GM18502 (cell line): ENCODE measurements at regions not wholly inside any gene's neighbourhood (a gene's known extent, or its start where the extent isn't known, plus 50 kb on each side); places are given as distances from the start of the nearest gene placed in this dataset.
"Not testable (repeated sequence)": the region's sequence is repeated elsewhere in the genome, so short reads cannot be mapped to it uniquely, and the experiment has no call there.

ENCODE experiments used
- ATAC-seq: cut with Tn5 transposase; IDR thresholded peaks from one replicate; pipeline ENCODE4 v1.9.1; 2021; ENCODE audit warnings: mild to moderate bottlenecking; ENCODE audit not compliant: unreplicated experiment, poor library complexity

DNA sequence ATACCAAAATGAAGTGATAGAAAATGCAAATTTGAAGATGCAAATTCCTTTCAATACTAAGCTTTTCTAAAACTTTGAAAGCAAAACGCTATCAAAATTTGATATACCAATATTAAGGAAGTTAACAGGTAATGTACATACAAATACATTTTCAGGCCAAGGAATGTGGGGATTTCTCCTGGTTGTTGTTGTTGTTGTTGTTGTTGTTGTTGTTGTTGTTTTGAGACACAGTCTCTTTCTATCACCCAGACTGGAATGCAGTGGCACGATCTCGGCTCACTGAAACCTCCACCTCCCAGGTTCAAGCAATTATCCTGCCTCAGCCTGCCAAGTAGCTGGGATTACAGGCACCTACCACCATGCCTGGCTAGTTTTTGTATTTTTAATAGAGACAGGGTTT lies 224.7 kb upstream of the NEBL start:
- ATAC-seq = not testable (repeated sequence)

DNA sequence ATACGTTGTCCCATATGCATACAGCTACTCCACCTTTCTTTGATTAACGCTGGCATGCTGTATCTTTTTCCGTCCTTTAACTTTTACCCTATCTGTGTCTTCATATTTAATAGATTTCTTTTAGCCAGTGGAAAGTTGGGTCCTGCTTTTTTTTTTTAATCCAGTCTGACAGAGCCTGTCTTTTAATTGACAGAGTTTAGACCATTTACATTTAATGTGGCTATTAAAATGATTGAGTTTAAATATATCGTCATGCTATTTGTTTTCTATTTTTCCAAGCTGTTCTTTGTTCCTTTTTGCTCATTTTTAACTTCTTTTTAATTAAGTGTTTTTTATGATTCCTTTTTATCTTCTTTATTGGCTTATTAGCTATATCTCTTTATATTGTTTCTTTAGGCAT lies 217.6 kb upstream of the NEBL start:
- no peak for ATAC-seq

DNA sequence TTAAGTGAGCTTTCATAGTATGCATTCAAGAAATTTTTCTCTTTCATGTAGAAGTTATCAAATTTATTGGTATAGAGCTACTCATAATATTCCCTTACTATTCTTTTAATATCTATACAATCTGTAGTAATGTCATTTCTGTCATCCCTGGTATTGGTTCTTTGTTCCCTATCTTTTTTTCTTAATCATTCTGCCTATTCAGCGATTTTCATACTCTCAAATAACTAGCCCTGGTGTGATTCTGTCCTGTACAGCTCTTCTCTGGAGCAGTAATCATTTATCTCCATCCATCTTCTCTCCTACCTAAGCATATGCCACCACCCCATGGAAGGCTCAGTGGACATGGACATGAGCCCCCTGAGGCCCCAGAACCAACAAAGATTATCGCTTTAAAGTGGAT lies 213.2 kb upstream of the NEBL start:
- ATAC-seq = no peak

DNA sequence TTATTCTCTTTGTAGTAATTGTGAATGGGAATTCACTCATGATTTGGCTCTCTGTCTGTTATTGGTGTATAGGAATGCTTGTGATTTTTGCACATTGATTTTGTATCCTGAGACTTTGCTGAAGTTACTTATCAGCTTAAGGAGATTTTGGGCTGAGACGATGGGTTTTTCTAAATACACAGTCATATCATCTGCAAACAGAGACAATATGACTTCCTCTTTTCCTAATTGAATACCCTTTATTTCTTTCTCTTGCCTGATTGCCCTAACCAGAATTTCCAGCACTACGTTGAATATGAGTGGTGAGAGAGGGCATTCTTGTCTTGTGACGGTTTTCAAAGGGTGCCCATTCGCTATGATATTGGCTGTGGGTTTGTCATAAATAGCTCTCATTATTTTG lies 209.8 kb upstream of the NEBL start:
- not testable (repeated sequence) for ATAC-seq

DNA sequence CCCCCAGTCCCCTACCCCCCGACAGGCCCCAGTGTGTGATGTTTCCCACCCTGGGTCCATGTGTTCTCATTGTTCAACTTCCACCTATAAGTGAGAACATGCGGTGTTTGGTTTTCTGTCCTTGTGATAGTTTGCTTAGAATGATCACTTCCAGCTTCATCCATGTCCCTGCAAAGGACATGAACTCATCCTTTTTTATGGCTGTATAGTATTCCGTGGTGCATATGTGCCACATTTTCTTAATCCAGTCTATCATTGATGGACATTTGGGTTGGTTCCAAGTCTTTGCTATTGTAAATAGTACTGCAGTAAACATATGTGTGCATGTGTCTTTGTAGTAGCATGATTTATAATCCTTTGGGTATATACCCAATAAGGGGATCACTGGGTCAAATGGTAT lies 208.2 kb upstream of the NEBL start:
- ATAC-seq = not testable (repeated sequence)

DNA sequence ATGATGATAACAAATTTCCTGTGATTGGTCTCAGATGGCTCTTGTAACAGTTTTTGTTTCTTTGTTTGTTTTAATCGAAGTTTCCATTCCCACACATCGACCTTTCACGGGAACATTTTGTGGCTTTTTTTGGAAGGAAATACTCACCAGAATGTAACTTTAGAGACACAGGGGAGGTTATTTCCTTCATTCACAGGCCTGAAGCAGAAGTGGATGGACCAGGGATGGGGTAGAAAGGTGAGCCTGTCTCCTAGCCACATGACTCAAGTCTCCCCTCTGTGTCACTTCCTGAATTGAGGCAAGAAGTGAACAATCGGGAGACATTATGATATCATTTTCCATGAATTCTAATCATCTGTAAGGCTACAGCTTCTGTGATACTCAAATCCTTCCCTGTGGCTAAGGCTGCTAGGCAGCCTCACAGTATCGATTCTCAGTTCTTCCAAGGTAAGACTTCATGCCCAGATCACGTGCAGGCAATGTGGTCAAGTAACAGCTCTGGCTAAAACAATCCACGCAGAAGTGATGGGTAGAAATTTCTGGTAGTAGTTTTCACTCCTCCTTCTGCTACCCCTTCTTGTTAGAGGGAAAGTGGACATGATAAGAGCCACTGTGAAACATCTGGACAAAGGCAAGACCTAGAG lies 203.9 kb upstream of the NEBL start:
- ATAC-seq = no peak

DNA sequence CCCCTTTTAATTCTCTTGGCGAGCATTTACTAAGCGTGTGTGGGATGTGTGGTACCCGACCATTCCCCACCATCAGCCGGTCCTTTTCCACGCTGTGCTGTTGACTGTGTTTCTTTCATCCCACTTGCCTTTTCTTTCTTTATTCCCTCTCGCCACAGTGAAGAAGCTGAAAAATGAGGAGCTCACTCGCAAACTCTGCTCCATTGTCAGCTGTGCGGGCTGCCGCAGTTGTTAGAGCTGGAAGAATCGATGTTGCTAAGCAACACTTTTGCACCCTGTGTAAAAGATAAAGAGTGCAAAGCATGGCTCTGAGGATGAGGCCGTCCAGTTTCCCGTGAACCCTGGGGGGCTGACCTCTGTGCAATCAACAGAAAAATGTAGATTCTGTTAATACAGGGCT lies 203.1 kb upstream of the NEBL start:
- ATAC-seq = no peak

DNA sequence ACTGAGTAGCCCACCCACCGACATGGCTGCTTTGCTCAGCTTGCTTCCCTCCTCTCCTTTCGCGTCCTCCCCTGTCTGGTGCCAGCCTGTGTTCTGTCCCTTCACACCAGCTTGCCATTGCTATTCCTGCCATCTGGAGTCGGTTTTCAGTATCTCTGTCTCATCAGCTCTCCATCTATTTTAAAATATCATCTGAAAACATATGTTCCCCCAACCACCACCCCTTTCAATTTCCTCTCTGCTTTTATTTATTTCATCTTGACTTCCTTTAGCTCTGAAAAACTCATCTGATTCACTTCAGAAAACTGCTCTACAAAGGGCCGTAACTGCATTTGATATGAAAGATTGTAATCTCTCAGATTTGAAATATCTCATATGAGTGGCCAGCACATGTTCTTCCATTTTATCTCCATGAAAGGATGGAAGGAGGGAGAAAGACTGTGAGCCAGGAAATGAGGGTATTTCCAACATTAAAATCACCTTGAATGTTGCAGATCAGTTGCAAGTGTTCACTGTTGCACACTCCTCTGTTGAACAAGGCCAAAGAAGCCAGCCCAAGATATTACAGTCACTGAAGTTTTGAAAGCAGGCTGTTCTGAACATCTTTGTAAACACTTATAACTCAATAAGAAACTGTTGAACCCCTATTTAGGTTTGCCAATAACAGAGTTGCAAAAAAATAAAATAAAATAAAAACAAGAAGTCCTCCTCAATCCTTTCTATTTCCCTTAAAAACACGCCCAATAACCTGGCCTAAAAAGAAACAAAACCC lies 202.4 kb upstream of the NEBL start:
- no peak for ATAC-seq

DNA sequence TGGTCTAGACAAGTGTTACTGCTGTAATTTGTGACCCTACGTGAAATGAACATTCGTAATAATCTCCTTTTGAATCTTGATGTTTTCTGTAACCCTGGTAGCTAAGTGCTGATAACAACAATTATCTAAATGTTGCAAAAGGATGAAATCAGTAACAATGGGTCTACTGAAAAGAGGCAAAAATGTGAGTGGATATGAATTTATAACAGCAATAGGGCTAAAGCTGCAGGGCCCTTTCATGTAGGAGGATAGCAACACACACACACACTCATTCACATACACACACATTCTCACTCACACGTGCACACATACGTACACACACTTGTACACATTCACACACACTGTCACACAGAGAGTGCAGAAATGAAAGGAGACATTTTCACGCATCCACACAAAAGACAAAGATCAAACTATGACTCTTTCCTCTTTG lies 200.8 kb upstream of the NEBL start:
- no peak for ATAC-seq

DNA sequence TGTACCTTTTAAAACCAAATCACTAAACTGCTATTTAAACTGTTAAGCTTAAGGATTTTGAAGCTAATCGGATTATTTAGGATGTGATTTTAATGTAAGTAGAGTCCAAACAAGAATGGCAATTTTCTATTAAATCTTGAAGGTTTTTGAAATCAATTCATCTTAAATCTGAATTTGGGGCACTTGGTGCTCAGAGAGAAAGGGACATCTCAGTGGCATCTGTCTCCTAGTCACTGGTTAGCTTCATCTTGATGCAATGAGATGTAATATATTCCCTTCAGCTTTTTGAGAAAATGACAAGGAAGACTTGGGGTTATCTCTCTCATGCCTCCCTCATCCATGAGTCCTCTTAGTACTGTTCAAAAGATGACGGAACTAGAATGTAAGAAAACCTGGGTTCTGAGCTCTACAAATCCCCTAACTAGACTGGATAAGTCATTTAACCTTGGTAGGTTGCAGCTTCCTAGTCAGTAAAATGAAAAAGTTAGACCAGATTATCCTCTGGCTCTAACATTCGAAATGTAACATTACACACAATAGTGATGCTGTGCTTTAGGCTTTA lies 198.5 kb upstream of the NEBL start:
- ATAC-seq = no peak

DNA sequence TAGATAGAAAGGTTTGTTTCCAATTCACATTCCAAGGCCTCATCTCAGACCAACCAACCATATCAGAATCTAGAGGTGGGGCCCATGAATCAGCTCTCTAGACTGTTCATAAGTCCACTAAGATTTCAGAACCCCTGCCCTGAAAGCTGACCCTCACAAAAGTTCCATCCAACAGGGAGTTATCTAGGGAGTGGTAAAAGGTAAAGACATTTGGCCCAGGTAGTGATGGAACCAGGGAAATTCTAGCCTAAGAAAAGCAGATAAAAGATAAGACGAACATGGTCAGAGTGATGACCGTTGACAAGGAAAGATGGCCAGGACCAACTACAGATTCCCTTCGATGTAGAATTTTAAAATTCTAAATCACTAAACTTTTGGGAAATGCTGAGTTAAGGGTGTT lies 198.0 kb upstream of the NEBL start:
- ATAC-seq = no peak

DNA sequence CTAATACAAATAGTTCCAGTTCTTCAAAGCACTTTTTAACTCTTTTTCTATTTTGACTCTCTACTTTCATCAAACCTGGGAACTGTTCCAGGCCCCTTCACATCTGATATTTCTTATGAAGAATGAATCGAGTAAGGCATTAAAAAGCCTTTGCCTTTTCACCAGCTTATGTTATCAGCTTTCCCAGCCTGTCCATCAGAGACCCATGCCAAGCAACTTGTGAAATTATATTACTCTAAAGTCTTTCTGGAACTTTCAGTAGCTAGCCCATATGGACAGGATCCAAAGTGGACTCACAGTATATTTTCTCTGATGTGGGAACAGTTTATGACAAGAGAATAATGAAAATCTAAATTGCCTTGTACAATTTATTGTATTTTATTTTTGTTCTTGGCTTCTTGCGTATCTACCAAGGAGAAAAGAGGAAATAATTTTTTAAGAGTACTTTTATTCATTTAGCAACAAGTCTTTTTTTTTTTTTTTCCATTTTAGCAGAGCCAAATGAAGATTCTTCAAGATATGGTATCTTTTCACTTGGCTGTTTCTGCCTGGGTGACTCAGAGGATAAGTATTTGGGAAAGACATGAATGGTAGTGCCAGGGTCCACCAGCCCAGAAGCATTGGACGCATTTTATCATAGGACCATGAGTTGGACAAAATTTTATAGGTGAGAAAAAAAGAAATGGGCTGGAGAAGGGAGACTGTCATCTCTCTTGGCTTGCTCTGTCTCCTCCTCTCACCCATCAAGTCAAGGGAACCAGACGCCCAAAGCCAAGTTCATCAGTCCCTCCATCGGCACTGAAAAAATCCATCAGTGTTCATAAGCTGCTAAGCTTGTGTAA lies 195.8 kb upstream of the NEBL start:
- no peak for ATAC-seq

DNA sequence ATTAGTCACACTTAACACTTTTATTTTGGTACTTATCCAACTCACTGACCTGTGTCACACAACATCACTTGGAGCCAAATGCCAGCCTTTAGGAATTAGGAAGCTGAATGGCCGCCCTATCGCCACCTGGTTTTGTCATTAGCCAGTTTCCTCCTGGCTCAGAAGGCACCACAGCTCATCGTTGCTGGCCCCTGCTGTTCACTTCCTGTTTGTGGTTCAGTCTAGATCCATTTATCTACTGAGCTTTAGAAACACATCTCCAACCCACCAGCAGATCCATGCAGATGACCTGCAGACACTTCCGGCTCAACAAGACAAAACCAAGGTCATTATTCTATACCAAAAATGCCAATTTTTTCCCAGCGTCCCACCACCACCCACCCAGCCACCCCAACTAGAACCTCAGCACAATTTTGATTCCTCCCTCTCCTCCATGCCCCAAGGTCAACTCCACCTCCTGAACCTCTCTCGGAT lies 193.5 kb upstream of the NEBL start:
- no peak for ATAC-seq

DNA sequence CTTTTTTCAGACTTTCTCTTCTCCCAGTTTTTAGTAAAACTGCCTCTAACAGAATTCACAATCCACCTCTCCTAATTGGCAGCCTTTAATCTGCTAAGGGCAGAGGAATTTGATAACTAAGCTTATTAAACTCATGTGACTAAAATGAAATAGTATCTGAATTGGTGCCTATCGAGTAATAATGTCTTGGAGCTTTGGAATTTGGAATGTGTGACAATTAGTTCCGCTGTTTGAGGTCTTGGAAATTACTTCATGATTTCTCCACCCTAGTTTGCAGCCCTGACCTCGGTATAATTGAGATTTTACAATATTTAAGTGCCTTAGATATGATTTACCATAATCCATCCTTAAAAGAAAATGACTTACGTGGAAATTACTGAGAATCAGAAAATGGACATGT lies 190.4 kb upstream of the NEBL start:
- ATAC-seq = no peak

DNA sequence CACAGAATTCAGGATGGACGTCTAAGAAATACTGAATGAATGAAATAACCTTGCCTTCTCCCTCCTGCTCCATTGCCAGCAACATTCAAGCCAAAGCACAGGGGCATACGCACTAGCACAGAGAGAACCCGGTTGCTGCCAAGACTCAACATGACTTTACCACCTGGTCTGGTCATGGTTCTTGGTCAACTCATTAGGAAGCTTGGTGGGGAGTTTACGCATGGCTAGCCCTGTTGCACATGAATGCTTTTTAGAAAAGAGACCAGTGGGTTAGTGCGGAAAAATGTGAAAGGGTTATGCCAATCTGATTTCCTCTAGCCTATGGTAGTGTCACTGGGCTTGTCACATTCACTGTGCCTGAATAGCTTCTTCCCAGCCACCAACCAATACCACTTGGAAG lies 187.6 kb upstream of the NEBL start:
- ATAC-seq = no peak

DNA sequence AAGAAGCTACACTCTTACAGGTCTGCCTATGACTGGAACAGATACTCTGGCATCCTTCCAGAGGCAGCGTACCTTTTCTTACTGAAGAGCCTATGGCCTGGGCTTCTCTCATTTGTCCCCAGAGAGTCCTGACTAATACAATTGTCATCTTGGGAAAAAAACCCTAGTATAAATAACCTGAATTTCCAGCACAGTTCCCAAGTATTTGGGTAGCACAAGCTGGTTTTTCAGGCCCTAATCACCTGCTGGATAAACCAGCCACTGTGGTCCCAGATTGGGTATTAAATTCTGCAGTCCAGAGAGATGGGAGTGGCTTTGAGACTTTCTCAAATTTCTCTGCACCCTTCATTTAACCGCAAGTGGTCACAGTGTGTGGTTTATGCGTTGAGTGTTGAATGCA lies 186.8 kb upstream of the NEBL start:
- no peak for ATAC-seq

DNA sequence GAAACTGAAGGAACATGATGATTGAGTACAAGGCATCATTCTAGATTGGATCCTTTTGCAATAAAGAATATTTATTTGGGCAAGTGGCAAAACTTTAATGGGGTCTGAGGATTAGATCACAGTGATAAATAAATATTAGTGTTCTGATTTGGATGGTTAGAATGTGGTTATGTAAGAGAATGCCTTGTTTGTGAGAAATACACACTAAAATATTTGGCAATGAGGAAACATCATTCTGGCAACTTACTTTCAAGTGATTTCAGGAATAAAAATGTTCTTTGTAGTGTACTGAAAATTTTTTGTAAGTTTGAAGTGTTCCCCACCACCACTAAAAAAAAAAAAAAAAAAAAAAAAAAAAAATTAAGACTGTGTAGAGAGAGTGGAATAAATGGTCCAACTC lies 185.1 kb upstream of the NEBL start:
- no peak for ATAC-seq

DNA sequence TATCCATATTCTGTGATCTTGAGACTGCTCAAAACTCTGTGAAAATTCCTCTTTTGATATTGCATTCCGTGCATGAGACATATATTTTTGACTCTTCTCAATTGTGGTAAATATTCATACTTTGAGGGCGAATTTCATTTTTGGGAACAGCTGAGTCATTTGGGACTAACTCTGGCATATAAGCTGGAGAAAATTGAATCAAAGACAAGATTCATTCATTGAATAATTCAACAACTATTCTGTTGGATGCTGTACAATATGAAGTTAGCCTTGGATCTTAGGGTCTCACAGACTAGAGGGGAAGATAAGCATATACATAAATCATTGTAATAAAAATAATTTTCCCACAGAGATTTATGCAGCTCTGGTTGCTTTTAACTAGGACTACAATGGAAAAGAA lies 183.2 kb upstream of the NEBL start:
- no peak for ATAC-seq

DNA sequence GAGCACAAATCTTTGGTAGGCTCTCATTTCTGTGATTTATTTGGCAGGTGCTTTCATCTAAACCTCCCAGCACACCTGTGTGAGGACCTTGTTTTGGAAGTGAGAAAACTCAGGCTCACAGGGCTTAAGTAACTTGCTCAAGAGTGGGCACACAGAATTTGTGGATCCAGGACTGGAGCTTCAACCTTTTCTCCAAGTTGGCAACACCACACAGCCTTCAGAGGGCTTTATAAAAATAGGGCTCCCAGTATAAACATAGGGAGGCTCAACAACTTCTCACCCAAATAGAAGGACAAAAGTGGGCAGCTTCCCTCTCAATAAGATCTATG lies 182.2 kb upstream of the NEBL start:
- no peak for ATAC-seq

DNA sequence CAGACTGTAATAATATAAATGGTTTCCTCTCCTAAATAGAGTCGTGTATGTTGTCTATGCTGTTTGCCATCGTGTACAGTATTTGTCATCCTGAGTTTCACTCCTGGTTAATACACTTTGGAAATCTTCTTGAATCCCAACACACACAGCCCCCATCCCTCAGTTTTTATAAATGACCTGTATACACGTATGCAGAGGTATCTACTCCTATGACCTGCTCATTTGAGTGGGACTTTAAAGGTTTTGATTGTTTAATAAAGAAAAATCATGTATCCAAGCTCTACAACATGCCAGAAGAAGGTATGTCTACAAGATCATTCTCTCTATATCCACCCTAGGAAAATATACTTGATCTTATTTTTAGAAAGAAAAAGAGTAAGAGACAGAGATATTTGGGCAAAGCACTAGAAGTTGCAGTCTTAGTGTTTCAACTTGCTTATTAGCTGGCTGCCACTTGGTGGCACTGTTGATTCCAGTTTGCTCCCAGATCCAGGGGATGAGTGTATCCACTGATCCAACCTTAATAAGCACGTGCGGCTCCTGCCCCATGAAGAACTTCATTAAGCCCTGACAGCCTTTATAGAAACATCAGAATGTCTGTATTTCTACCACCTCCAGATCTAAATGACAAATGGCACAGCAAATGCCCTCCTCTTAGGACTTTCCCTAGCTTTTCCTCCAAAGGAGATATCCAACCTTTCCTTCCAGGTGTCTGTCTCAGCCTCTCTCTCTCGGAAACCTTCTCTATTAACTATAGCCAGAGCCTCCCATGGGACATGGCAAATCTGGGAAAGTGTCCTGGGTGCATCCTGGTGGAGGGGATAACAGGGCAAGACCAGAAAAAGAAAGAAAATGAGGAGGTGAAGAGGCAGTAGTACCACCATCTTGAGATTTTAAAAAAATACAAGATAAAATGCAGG lies 181.6 kb upstream of the NEBL start:
- peak; percentile 73 for ATAC-seq
